ENCODE measurements at regions not wholly inside any gene's neighbourhood (a gene's known extent, or its start where the extent isn't known, plus 50 kb on each side); places are given as distances from the start of the nearest gene placed in this dataset.

- H4K20me1 ChIP-seq (ENCODE audit: insufficient read depth, low read length), result no peaks in the 10 kb centered on the region
- H3K4me1 ChIP-seq (ENCODE audit: insufficient read depth, low read length), result no peaks in the 10 kb centered on the region
- H2AFZ ChIP-seq (ENCODE audit: low read depth, low read length), result no peak overlapping the region
- no peak for DNase-seq
- H3K79me2 ChIP-seq (ENCODE audit: insufficient read depth, low read length), result no peaks in the 10 kb centered on the region
- H3K27ac ChIP-seq (ENCODE audit: low read length), result no peak overlapping the region
- no peak for ATAC-seq (ENCODE audit: insufficient read depth, low read depth)
- no peaks in the 10 kb centered on the region for H3K9me3 ChIP-seq (ENCODE audit: insufficient read depth, low read length, severe bottlenecking)
- no peak overlapping the region for H3K4me3 ChIP-seq (ENCODE audit: low read depth in 1 of 2, low read length in 2 of 2)
- no peak for TF ChIP-seq EZH2 (IDR thresholded peaks at IDR 0.05; ENCODE audit: borderline replicate concordance, low read depth, low read length, severe bottlenecking)
- H3K27me3 ChIP-seq (ENCODE audit: insufficient read depth, low read length, poor library complexity), result no peaks in the 10 kb centered on the region
- H3K9ac ChIP-seq (ENCODE audit: low read depth, low read length), result no peak overlapping the region
- H3K36me3 ChIP-seq (ENCODE audit: insufficient read depth, low read length), result no peaks in the 10 kb centered on the region
- H3K4me2 ChIP-seq (ENCODE audit: insufficient read depth, low read length), result no peak overlapping the region
These were observed 173.2 kb downstream of the BRMS1L start for GRCh38 chr14:35999294-35999693.

- Histone ChIP-seq H2AFZ (ENCODE audit: low read depth, low read length) (no peak overlapping the region), H3K36me3 (ENCODE audit: insufficient read depth, low read length) (no peaks in the 10 kb centered on the region), H3K4me1 (ENCODE audit: insufficient read depth, low read length) (no peaks in the 10 kb centered on the region), H3K4me2 (ENCODE audit: insufficient read depth, low read length) (no peak overlapping the region), H4K20me1 (ENCODE audit: insufficient read depth, low read length) (no peaks in the 10 kb centered on the region), H3K27ac (ENCODE audit: low read length) (no peak overlapping the region), H3K27me3 (ENCODE audit: insufficient read depth, low read length, poor library complexity) (no peaks in the 10 kb centered on the region), H3K9me3 (ENCODE audit: insufficient read depth, low read length, severe bottlenecking) (no peaks in the 10 kb centered on the region), H3K79me2 (ENCODE audit: insufficient read depth, low read length) (no peaks in the 10 kb centered on the region), H3K4me3 (ENCODE audit: low read depth in 1 of 2, low read length in 2 of 2) (no peak overlapping the region), H3K9ac (ENCODE audit: low read depth, low read length) (no peak overlapping the region)
- DNase-seq (no peak), ATAC-seq (ENCODE audit: insufficient read depth, low read depth) (no peak)
- TF ChIP-seq EZH2 (IDR thresholded peaks at IDR 0.05; ENCODE audit: borderline replicate concordance, low read depth, low read length, severe bottlenecking), result no peak
- TF ChIP-seq CTCF (IDR thresholded peaks at IDR 0.05; ENCODE audit: borderline replicate concordance, extremely low read depth, low read length, poor library complexity, severe bottlenecking), result no peak
These were observed 172.2 kb downstream of the BRMS1L start for GRCh38 chr14:35998303-35998702.

GRCh38 chr14:35993684-35993960, 167.5 kb downstream of the BRMS1L start:
- Histone ChIP-seq H3K79me2 (ENCODE audit: insufficient read depth, low read length) (no peaks in the 10 kb centered on the region), H3K9ac (ENCODE audit: low read depth, low read length) (no peak overlapping the region), H4K20me1 (ENCODE audit: insufficient read depth, low read length) (no peaks in the 10 kb centered on the region), H3K27me3 (ENCODE audit: insufficient read depth, low read length, poor library complexity) (no peaks in the 10 kb centered on the region), H3K36me3 (ENCODE audit: insufficient read depth, low read length) (no peaks in the 10 kb centered on the region), H3K4me1 (ENCODE audit: insufficient read depth, low read length) (no peaks in the 10 kb centered on the region), H3K4me3 (ENCODE audit: low read depth in 1 of 2, low read length in 2 of 2) (no peak overlapping the region), H3K4me2 (ENCODE audit: insufficient read depth, low read length) (no peak overlapping the region), H2AFZ (ENCODE audit: low read depth, low read length) (no peak overlapping the region), H3K27ac (ENCODE audit: low read length) (no peak overlapping the region), H3K9me3 (ENCODE audit: insufficient read depth, low read length, severe bottlenecking) (no peaks in the 10 kb centered on the region)
- ATAC-seq (ENCODE audit: insufficient read depth, low read depth), result no peak
- no peak for TF ChIP-seq CTCF (IDR thresholded peaks at IDR 0.05; ENCODE audit: borderline replicate concordance, extremely low read depth, low read length, poor library complexity, severe bottlenecking)
- TF ChIP-seq EZH2 (IDR thresholded peaks at IDR 0.05; ENCODE audit: borderline replicate concordance, low read depth, low read length, severe bottlenecking), result no peak
- no peak for DNase-seq

GRCh38 chr14:35992816-35993683, 166.9 kb downstream of the BRMS1L start:
- Histone ChIP-seq H3K79me2 (ENCODE audit: insufficient read depth, low read length) (no peaks in the 10 kb centered on the region), H3K9me3 (ENCODE audit: insufficient read depth, low read length, severe bottlenecking) (no peaks in the 10 kb centered on the region), H3K36me3 (ENCODE audit: insufficient read depth, low read length) (no peaks in the 10 kb centered on the region), H4K20me1 (ENCODE audit: insufficient read depth, low read length) (no peaks in the 10 kb centered on the region), H3K4me3 (ENCODE audit: low read depth in 1 of 2, low read length in 2 of 2) (no peak overlapping the region), H3K4me2 (ENCODE audit: insufficient read depth, low read length) (no peak overlapping the region), H2AFZ (ENCODE audit: low read depth, low read length) (no peak overlapping the region), H3K4me1 (ENCODE audit: insufficient read depth, low read length) (no peaks in the 10 kb centered on the region), H3K9ac (ENCODE audit: low read depth, low read length) (no peak overlapping the region), H3K27me3 (ENCODE audit: insufficient read depth, low read length, poor library complexity) (no peaks in the 10 kb centered on the region), H3K27ac (ENCODE audit: low read length) (no peak overlapping the region)
- no peak for TF ChIP-seq CTCF (IDR thresholded peaks at IDR 0.05; ENCODE audit: borderline replicate concordance, extremely low read depth, low read length, poor library complexity, severe bottlenecking)
- TF ChIP-seq EZH2 (IDR thresholded peaks at IDR 0.05; ENCODE audit: borderline replicate concordance, low read depth, low read length, severe bottlenecking), result no peak
- DNase-seq (no peak), ATAC-seq (ENCODE audit: insufficient read depth, low read depth) (no peak)
